Right ventricle myocardium superior (tissue), 1 donor: ENCODE measurements at regions not wholly inside any gene's neighbourhood (a gene's known extent, or its start where the extent isn't known, plus 50 kb on each side); places are given as distances from the start of the nearest gene placed in this dataset.
"Not testable (repeated sequence)": the region's sequence is repeated elsewhere in the genome, so short reads cannot be mapped to it uniquely, and the experiment has no call there.

ENCODE experiments used
- ATAC-seq: fragments of 200-7000 bp; cut with Tn5 transposase; one replicate; pipeline ENCODE4 v1.9.1; 2020; ENCODE audit warnings: mild to moderate bottlenecking; ENCODE audit not compliant: poor library complexity
- DNase-seq: peaks from one replicate; pipeline ENCODE4 v3.0.0-alpha.2; 2020
- intact Hi-C: fragments of 100-400 bp; cut with DNase I; formaldehyde crosslinking; loops from one replicate; pipeline ENCODE4 v1.11.2; 2022
- donor health status: DM: no; HTN: yes; CAD: no; lungs with severe emphysema.

GRCh38 chr15:25566545-25566944 lies 127.7 kb upstream of the UBE3A start:
- ATAC-seq, DNase-seq, intact Hi-C loops: not testable (repeated sequence)

- intact Hi-C loops, result no loop called here
- peak; percentile 62 for DNase-seq
- peak; percentile 90 for ATAC-seq
Observed at GRCh38 chr15:25565470-25566264, 126.8 kb upstream of the UBE3A start.

- ATAC-seq, result no peak
- intact Hi-C loops, result no loop called here
- no peak for DNase-seq
Observed at GRCh38 chr15:25563596-25563995, 124.8 kb upstream of the UBE3A start.

- intact Hi-C loops, result no loop called here
- ATAC-seq (no peak), DNase-seq (no peak)
Observed at GRCh38 chr15:25557926-25558325, 119.1 kb upstream of the UBE3A start.

- ATAC-seq (no peak), DNase-seq (no peak)
- intact Hi-C loops, result no loop called here
Observed at GRCh38 chr15:25556136-25556535, 117.3 kb upstream of the UBE3A start.

- intact Hi-C loops, result no loop called here
- no peak for DNase-seq
- ATAC-seq, result no peak
Observed at GRCh38 chr15:25554640-25555039, 115.8 kb upstream of the UBE3A start.

- ATAC-seq (peak; percentile 18), DNase-seq (no peak)
- intact Hi-C loops, result no loop called here
Observed at GRCh38 chr15:25548600-25548999, 109.8 kb upstream of the UBE3A start.

GRCh38 chr15:25545889-25546288 lies 107.1 kb upstream of the UBE3A start:
- intact Hi-C loops, result no loop called here
- DNase-seq (no peak), ATAC-seq (no peak)

GRCh38 chr15:25545017-25545416 lies 106.2 kb upstream of the UBE3A start:
- intact Hi-C loops, result no loop called here
- no peak for ATAC-seq
- no peak for DNase-seq

- ATAC-seq (no peak), DNase-seq (no peak)
- intact Hi-C loops, result no loop called here
Observed at GRCh38 chr15:25544076-25544475, 105.3 kb upstream of the UBE3A start.

- intact Hi-C loops, result no loop called here
- ATAC-seq (peak; percentile 82), DNase-seq (no peak)
Observed at GRCh38 chr15:25543196-25543595, 104.4 kb upstream of the UBE3A start.

GRCh38 chr15:25541228-25541627 lies 102.4 kb upstream of the UBE3A start:
- intact Hi-C loops, result no loop called here
- DNase-seq (no peak), ATAC-seq (no peak)

- ATAC-seq, result no peak
- intact Hi-C loops, result no loop called here
Observed at GRCh38 chr15:25536801-25537611, 98.2 kb upstream of the UBE3A start.

GRCh38 chr15:25535866-25536265 lies 97.0 kb upstream of the UBE3A start:
- intact Hi-C loops, result no loop called here
- no peak for ATAC-seq
- DNase-seq, result no peak

More at GRCh38 chr15:25536801-25537611, 98.2 kb upstream of the UBE3A start:
- no peak for DNase-seq

GRCh38 chr15:25534293-25534692 lies 95.5 kb upstream of the UBE3A start:
- no peak for DNase-seq
- ATAC-seq, result no peak
- intact Hi-C loops, result no loop called here

GRCh38 chr15:25532269-25533140 lies 93.7 kb upstream of the UBE3A start:
- intact Hi-C loops, result no loop called here
- ATAC-seq (peak; percentile 93), DNase-seq (no peak)

- DNase-seq (no peak), ATAC-seq (no peak)
- intact Hi-C loops, result no loop called here
Observed at GRCh38 chr15:25529774-25530173, 91.0 kb upstream of the UBE3A start.

- intact Hi-C loops, result no loop called here
Observed at GRCh38 chr15:25527118-25527517, 88.3 kb upstream of the UBE3A start.

GRCh38 chr15:25525741-25526140 lies 86.9 kb upstream of the UBE3A start:
- ATAC-seq, result no peak
- no peak for DNase-seq
- intact Hi-C loops, result no loop called here

More at GRCh38 chr15:25527118-25527517, 88.3 kb upstream of the UBE3A start:
- DNase-seq (no peak), ATAC-seq (no peak)
